PFSK-1 (cell line): ENCODE measurements at regions not wholly inside any gene's neighbourhood (a gene's known extent, or its start where the extent isn't known, plus 50 kb on each side); places are given as distances from the start of the nearest gene placed in this dataset.

Source experiments
- FOXP2 ChIP-seq: optimal IDR thresholded peaks from 2 replicates; pipeline ENCODE3; 2011; ENCODE audit warnings: borderline replicate concordance, control low read depth, inconsistent platforms; ENCODE audit not compliant: insufficient read depth; ENCODE audit errors: extremely low read length, extremely low read depth
- POLR2AphosphoS5 ChIP-seq: IDR thresholded peaks from 2 replicates; pipeline ENCODE4 v1.6.1; 2012; ENCODE audit warnings: low read depth, mild to moderate bottlenecking, control low read depth, low read length, moderate library complexity
- SIN3A ChIP-seq: IDR thresholded peaks from 2 replicates; pipeline ENCODE4 v1.6.1; 2012; ENCODE audit warnings: mild to moderate bottlenecking, low read length, moderate library complexity, borderline replicate concordance; ENCODE audit not compliant: insufficient read depth
- TF ChIP-seq, protein P1 (sequence below), 2 experiments: IDR thresholded peaks; 2 replicates each; pipeline versions ENCODE4 v1.6.1 to v1.8.0; 2011 to 2012; ENCODE audit warnings: low read depth in 2 of 2, low read length in 2 of 2, control low read depth in 1 of 2, inconsistent platforms in 1 of 2, mild to moderate bottlenecking in 1 of 2, moderate library complexity in 1 of 2; ENCODE audit not compliant: insufficient read depth in 1 of 2

DNA sequence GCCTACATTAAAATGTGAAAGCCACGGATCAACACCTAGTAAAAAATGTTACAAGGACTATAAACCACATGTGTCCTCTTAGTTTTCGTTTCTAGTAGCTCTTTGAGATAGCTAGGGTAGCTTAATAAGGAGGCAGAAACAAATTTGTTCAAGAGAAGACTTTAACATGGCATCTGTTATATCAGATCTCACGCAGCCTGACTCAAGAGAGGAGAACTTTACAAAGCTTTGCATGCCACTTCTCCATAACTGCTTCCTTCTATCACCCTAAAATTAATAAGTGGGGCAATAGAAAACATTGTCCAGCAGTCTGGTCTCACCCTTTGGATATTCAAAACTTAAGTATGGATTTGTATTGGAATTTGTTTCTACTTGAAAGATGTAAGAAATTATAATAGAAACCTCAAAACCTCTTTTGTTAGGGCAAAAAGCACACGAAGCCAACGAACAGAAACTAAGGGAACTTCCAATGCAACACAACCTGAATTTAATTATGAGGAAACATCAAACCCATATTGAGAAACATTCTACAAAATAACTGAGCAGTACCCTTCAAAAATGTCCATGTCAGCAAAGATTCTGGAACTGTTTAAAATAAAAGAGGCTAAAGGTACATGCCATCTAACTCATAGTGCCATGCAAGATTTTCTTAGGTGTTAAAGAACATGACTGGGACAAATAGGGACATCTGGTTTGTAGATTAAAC lies 194.8 kb downstream of the LRIG3 start:
- TF ChIP-seq, protein P1, sequence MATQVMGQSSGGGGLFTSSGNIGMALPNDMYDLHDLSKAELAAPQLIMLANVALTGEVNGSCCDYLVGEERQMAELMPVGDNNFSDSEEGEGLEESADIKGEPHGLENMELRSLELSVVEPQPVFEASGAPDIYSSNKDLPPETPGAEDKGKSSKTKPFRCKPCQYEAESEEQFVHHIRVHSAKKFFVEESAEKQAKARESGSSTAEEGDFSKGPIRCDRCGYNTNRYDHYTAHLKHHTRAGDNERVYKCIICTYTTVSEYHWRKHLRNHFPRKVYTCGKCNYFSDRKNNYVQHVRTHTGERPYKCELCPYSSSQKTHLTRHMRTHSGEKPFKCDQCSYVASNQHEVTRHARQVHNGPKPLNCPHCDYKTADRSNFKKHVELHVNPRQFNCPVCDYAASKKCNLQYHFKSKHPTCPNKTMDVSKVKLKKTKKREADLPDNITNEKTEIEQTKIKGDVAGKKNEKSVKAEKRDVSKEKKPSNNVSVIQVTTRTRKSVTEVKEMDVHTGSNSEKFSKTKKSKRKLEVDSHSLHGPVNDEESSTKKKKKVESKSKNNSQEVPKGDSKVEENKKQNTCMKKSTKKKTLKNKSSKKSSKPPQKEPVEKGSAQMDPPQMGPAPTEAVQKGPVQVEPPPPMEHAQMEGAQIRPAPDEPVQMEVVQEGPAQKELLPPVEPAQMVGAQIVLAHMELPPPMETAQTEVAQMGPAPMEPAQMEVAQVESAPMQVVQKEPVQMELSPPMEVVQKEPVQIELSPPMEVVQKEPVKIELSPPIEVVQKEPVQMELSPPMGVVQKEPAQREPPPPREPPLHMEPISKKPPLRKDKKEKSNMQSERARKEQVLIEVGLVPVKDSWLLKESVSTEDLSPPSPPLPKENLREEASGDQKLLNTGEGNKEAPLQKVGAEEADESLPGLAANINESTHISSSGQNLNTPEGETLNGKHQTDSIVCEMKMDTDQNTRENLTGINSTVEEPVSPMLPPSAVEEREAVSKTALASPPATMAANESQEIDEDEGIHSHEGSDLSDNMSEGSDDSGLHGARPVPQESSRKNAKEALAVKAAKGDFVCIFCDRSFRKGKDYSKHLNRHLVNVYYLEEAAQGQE (IDR thresholded peaks at IDR 0.05; ENCODE audit: insufficient read depth in 1 of 2, low read depth in 2 of 2, low read length in 2 of 2): no peak
- TF ChIP-seq FOXP2 (no peak), POLR2AphosphoS5 (no peak), SIN3A (no peak)
